CD14-positive monocyte (primary cell): ENCODE measurements at regions not wholly inside any gene's neighbourhood (a gene's known extent, or its start where the extent isn't known, plus 50 kb on each side); places are given as distances from the start of the nearest gene placed in this dataset.

Experiments
- DNase-seq, 3 donors: peaks; one replicate each; pipeline ENCODE4 v3.0.0-alpha.2; 2011 to 2022
- H2AFZ ChIP-seq: 2 replicates; pipeline ENCODE4 v1.6.0; 2012; ENCODE audit warnings: mild to moderate bottlenecking, low read depth, low read length, inconsistent platforms; ENCODE audit not compliant: insufficient read depth, poor library complexity, severe bottlenecking
- H3K27ac ChIP-seq, 2 donors: 1 replicate in 1 of 2; 2 replicates in 1 of 2; pipeline ENCODE4 v1.5.1; 2012 to 2013; ENCODE audit warnings: low read length in 2 of 2, control low read depth in 1 of 2, inconsistent platforms in 1 of 2, low read depth in 1 of 2, mild to moderate bottlenecking in 1 of 2
- H3K27me3 ChIP-seq, 2 donors: one replicate each; pipeline versions ENCODE4 v1.6.0 to v1.6.1; 2011 to 2013; ENCODE audit warnings: low read length in 2 of 2; ENCODE audit not compliant: control insufficient read depth in 2 of 2, insufficient read depth in 2 of 2
- H3K36me3 ChIP-seq, 2 donors: replicated peaks in 1 of 2; 1 replicate in 1 of 2; 2 replicates in 1 of 2; pipeline versions ENCODE4 v1.5.1 to v1.6.1; 2012 to 2013; ENCODE audit warnings: low read length in 2 of 2, control low read depth in 1 of 2, inconsistent platforms in 1 of 2, mild to moderate bottlenecking in 1 of 2; ENCODE audit not compliant: insufficient read depth in 2 of 2, control insufficient read depth in 1 of 2
- H3K4me1 ChIP-seq, 2 donors: 1 replicate in 1 of 2; 2 replicates in 1 of 2; pipeline versions ENCODE4 v1.5.1 to v1.6.1; 2012 to 2013; ENCODE audit warnings: low read length in 2 of 2, control low read depth in 1 of 2, inconsistent platforms in 1 of 2, mild to moderate bottlenecking in 1 of 2, moderate library complexity in 1 of 2; ENCODE audit not compliant: insufficient read depth in 2 of 2, control insufficient read depth in 1 of 2
- H3K4me2 ChIP-seq: replicated peaks from 2 replicates; pipeline ENCODE3; 2012; ENCODE audit warnings: low read length, moderate library complexity, mild to moderate bottlenecking; ENCODE audit not compliant: poor library complexity, severe bottlenecking; ENCODE audit errors: extremely low read depth
- H3K4me3 ChIP-seq, 3 experiments: fragments of 200-600 bp in 1 of 3; sonication (generic) in 1 of 3; replicated peaks in 1 of 3; 1 replicate in 2 of 3; 2 replicates in 1 of 3; pipeline ENCODE4 v1.5.1; 2011 to 2013; ENCODE audit warnings: low read length in 3 of 3, mild to moderate bottlenecking in 3 of 3, control low read depth in 2 of 3, low read depth in 2 of 3, inconsistent platforms in 1 of 3, moderate library complexity in 1 of 3
- H3K79me2 ChIP-seq: 2 replicates; pipeline ENCODE4 v1.6.0; 2012; ENCODE audit warnings: mild to moderate bottlenecking, control low read depth, inconsistent platforms, low read length, moderate library complexity; ENCODE audit not compliant: insufficient read depth
- H3K9ac ChIP-seq: 2 replicates; pipeline ENCODE4 v1.6.0; 2017; ENCODE audit warnings: low read length, mild to moderate bottlenecking; ENCODE audit not compliant: insufficient read depth, poor library complexity, severe bottlenecking
- H3K9me3 ChIP-seq, 2 donors: replicated peaks in 1 of 2; 1 replicate in 1 of 2; 2 replicates in 1 of 2; pipeline versions ENCODE4 v1.5.1 to v1.6.1; 2012 to 2013; ENCODE audit warnings: low read length in 2 of 2, control low read depth in 1 of 2; ENCODE audit not compliant: control insufficient read depth in 1 of 2, insufficient read depth in 1 of 2
- H4K20me1 ChIP-seq: 2 replicates; pipeline ENCODE4 v1.6.0; 2012; ENCODE audit warnings: mild to moderate bottlenecking, low read length, control low read depth, moderate library complexity; ENCODE audit not compliant: insufficient read depth
- H3K27ac Mint-ChIP-seq, 7 donors: one replicate each; pipeline ENCODE4 v1.8.0; 2020; ENCODE audit warnings: mild to moderate bottlenecking in 7 of 7, mixed read lengths in 7 of 7, moderate library complexity in 6 of 7, inconsistent platforms in 2 of 7
- H3K27me3 Mint-ChIP-seq, 3 donors: one replicate each; pipeline ENCODE4 v1.8.0; 2021 to 2022; ENCODE audit warnings: low read depth in 3 of 3, mild to moderate bottlenecking in 3 of 3, mixed read lengths in 3 of 3, moderate library complexity in 3 of 3, inconsistent platforms in 1 of 3
- H3K36me3 Mint-ChIP-seq, 2 donors: one replicate each; pipeline ENCODE4 v1.8.0; 2020; ENCODE audit warnings: mixed read lengths in 2 of 2, inconsistent platforms in 1 of 2, mild to moderate bottlenecking in 1 of 2
- H3K4me1 Mint-ChIP-seq: one replicate; pipeline ENCODE4 v1.8.0; 2020; ENCODE audit warnings: mild to moderate bottlenecking, mixed read lengths
- H3K4me3 Mint-ChIP-seq, 2 donors: one replicate each; pipeline ENCODE4 v1.8.0; 2020; ENCODE audit warnings: mild to moderate bottlenecking in 2 of 2, mixed read lengths in 2 of 2, moderate library complexity in 1 of 2
- H3K9me3 Mint-ChIP-seq, 7 donors: one replicate each; pipeline ENCODE4 v1.8.0; 2020 to 2022; ENCODE audit warnings: mixed read lengths in 7 of 7, mild to moderate bottlenecking in 6 of 7, moderate library complexity in 6 of 7, inconsistent platforms in 2 of 7
- WGBS: methylation state at CpG from one replicate; pipeline ENCODE4 v1.1.5; 2013; ENCODE audit warnings: missing lambda C conversion rate; ENCODE audit not compliant: insufficient coverage; 5-methylcytosine and 5-hydroxymethylcytosine counted together
- intact Hi-C, 2 donors: fragments of 100-400 bp; cut with micrococcal nuclease; formaldehyde crosslinking; loops; one replicate each; pipeline versions ENCODE4 v1.15.0 to v1.15.1; 2023
- TF ChIP-seq, protein P1 (sequence below): fragments of 200-600 bp; IDR thresholded peaks from one replicate; pipeline ENCODE4 v1.8.0; 2022; ENCODE audit warnings: antibody characterized with exemption, mild to moderate bottlenecking

- Mint-ChIP-seq H3K36me3 (no peaks in the 10 kb centered on the region), H3K4me3 (no peak overlapping the region), H3K27ac (no peak overlapping the region), H3K4me1 (no peaks in the 10 kb centered on the region), H3K27me3 (no peaks in the 10 kb centered on the region), H3K9me3 (peaks cover 7 to 34% (median 26%) of the 10 kb centered on the region in 7 donors)
- no peaks in the 10 kb centered on the region for H4K20me1 ChIP-seq
- no peaks in the 10 kb centered on the region for H3K27me3 ChIP-seq
- no peak for DNase-seq
- WGBS = 75% methylated on average over 1 of the region's 2 CpGs
- H3K4me3 ChIP-seq = no peak overlapping the region
- intact Hi-C loops = no loop called here
- H3K9ac ChIP-seq = no peak overlapping the region
- no peaks in the 10 kb centered on the region for H3K4me1 ChIP-seq
- no peak overlapping the region for H3K27ac ChIP-seq
- no peaks in the 10 kb centered on the region for H3K79me2 ChIP-seq
- H3K9me3 ChIP-seq = peaks cover 21 to 34% of the 10 kb centered on the region in 2 donors
- H2AFZ ChIP-seq = no peak overlapping the region
- no peak overlapping the region for H3K4me2 ChIP-seq
- H3K36me3 ChIP-seq = no peaks in the 10 kb centered on the region
- TF ChIP-seq, protein P1, sequence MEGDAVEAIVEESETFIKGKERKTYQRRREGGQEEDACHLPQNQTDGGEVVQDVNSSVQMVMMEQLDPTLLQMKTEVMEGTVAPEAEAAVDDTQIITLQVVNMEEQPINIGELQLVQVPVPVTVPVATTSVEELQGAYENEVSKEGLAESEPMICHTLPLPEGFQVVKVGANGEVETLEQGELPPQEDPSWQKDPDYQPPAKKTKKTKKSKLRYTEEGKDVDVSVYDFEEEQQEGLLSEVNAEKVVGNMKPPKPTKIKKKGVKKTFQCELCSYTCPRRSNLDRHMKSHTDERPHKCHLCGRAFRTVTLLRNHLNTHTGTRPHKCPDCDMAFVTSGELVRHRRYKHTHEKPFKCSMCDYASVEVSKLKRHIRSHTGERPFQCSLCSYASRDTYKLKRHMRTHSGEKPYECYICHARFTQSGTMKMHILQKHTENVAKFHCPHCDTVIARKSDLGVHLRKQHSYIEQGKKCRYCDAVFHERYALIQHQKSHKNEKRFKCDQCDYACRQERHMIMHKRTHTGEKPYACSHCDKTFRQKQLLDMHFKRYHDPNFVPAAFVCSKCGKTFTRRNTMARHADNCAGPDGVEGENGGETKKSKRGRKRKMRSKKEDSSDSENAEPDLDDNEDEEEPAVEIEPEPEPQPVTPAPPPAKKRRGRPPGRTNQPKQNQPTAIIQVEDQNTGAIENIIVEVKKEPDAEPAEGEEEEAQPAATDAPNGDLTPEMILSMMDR = no peak
Measured at GRCh38 chr19:27822336-27822735, 1390.6 kb downstream of the UQCRFS1 start.

DNA sequence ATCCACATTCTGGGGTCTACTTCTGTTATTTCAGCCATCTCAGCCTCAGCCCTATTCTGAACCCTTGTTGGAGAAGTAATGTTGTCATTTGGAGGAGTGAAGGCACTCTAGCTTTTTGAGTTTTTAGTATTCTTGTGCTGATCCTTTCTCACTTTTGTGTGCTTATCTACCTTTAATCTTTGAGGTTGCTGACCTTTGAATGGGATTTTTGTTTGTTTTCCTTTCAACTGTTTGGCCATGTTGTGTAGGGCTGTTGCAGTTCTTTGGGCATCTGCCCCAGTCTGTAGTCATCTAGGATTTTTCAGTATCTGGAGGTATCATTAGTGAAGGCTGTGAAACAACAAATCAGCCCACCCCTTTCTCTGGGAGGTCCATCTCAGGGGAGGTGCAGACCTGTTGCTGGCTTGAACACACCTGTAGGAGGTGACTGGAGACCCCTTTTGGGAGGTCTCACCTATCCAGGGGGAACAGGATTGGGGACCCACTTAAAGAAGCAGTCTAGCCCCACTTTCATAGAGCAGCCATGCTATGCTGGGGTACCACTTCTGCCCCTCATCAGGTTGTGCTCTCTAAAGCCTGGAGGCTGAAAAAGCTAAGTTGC, 1391.4 kb downstream of the UQCRFS1 start:
- no peaks in the 10 kb centered on the region for H3K36me3 Mint-ChIP-seq
- H3K4me1 ChIP-seq = no peaks in the 10 kb centered on the region
- H3K4me1 Mint-ChIP-seq = no peaks in the 10 kb centered on the region
- peaks cover 21 to 42% of the 10 kb centered on the region in 2 donors for H3K9me3 ChIP-seq
- DNase-seq = no peak
- intact Hi-C loops = no loop called here
- no peaks in the 10 kb centered on the region for H3K27me3 ChIP-seq
- no peak overlapping the region for H2AFZ ChIP-seq
- no peaks in the 10 kb centered on the region for H4K20me1 ChIP-seq
- H3K4me3 Mint-ChIP-seq = no peak overlapping the region
- no peaks in the 10 kb centered on the region for H3K79me2 ChIP-seq
- TF ChIP-seq, protein P1 = no peak
- H3K36me3 ChIP-seq = no peaks in the 10 kb centered on the region
- no peak overlapping the region for H3K4me3 ChIP-seq
- no peak overlapping the region for H3K27ac Mint-ChIP-seq
- no peak overlapping the region for H3K9ac ChIP-seq
- H3K27ac ChIP-seq = no peak overlapping the region
- H3K9me3 Mint-ChIP-seq = peaks cover 7 to 42% (median 30%) of the 10 kb centered on the region in 7 donors
- no peaks in the 10 kb centered on the region for H3K27me3 Mint-ChIP-seq
- no peak overlapping the region for H3K4me2 ChIP-seq
